ENCODE measurements at regions not wholly inside any gene's neighbourhood (a gene's known extent, or its start where the extent isn't known, plus 50 kb on each side); places are given as distances from the start of the nearest gene placed in this dataset.
"Not testable (repeated sequence)": the region's sequence is repeated elsewhere in the genome, so short reads cannot be mapped to it uniquely, and the experiment has no call there.

GRCh38 chr3:75840160-75840559 is 54.8 kb upstream of the ZNF717 start:
- H3K36me3 ChIP-seq (ENCODE audit: insufficient read depth, low read length); H3K9ac ChIP-seq (ENCODE audit: low read depth, low read length); H3K9me3 ChIP-seq (ENCODE audit: control insufficient read depth, insufficient read depth, low read length); H3K4me1 ChIP-seq (ENCODE audit: insufficient read depth, low read length): not testable (repeated sequence)

DNA sequence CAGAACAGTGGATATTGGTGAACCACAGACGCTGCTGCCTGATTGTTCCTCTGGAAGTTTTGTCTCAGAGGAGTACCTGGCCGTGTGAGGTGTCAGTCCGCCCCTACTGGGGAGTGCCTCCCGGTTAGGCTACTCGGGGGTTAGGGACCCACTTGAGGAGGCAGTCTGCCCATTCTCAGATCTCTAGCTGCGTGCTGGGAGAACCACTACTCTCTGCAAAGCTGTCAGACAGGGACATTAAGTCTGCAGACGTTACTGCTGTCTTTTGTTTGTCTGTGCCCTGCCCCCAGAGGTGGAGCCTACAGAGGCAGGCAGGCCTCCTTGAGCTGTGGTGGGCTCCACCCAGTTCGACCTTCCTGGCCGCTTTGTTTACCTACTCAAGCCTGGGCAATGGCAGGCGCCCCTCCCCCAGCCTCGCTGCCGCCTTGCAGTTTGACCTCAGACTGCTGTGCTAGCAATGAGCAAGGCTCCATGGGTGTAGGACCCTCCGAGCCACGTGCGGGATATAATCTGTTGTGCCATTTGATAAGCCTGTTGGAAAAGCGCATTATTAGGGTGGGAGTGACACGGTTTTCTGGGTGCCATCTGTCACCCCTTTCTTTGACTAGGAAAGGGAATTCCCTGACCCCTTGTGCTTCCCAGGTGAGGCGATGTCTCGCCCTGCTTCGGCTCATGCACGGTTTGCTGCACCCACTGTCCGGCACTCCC is 65.1 kb upstream of the ZNF717 start:
- H3K4me1 ChIP-seq (ENCODE audit: insufficient read depth, low read length); H3K9me3 ChIP-seq (ENCODE audit: control insufficient read depth, insufficient read depth, low read length); H3K36me3 ChIP-seq (ENCODE audit: insufficient read depth, low read length): not testable (repeated sequence)
- H3K9ac ChIP-seq (ENCODE audit: low read depth, low read length), result peak overlapping the region; percentile 36; the same call in 1 of the 2 replicates

- Histone ChIP-seq H3K9ac (ENCODE audit: low read depth, low read length) (no peak overlapping the region), H3K4me1 (ENCODE audit: insufficient read depth, low read length) (no peaks in the 10 kb centered on the region), H3K36me3 (ENCODE audit: insufficient read depth, low read length) (no peaks in the 10 kb centered on the region), H3K9me3 (ENCODE audit: control insufficient read depth, insufficient read depth, low read length) (no peaks in the 10 kb centered on the region)
These were observed 77.8 kb upstream of the ZNF717 start for GRCh38 chr3:75863130-75863529.

DNA sequence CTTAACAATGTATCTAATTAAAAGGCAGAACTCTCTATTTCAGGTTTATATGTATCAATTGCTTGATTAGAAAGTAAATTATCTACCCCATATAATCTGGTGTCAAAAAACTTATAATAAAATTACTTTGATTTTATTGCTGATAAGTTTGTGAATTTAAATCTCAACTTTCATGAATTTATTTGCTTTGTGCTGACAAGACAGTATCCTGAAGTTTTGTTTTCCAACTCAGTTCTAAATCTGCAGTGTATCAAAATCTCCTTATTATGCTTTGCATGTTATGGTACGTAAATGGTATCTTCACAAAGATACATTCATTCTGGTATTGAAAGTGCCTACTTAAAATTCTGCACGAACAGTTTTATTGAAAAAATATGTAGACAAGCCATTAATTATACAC is 78.5 kb upstream of the ZNF717 start:
- H3K4me1 ChIP-seq (ENCODE audit: insufficient read depth, low read length), result no peaks in the 10 kb centered on the region
- no peak overlapping the region for H3K9ac ChIP-seq (ENCODE audit: low read depth, low read length)
- H3K9me3 ChIP-seq (ENCODE audit: control insufficient read depth, insufficient read depth, low read length), result no peaks in the 10 kb centered on the region
- H3K36me3 ChIP-seq (ENCODE audit: insufficient read depth, low read length), result no peaks in the 10 kb centered on the region

GRCh38 chr3:75883719-75884118 is 98.4 kb upstream of the ZNF717 start:
- H3K4me1 ChIP-seq (ENCODE audit: insufficient read depth, low read length), result peaks cover 10% of the 10 kb centered on the region; the same call in 1 of the 2 replicates
- not testable (repeated sequence) for H3K9ac ChIP-seq (ENCODE audit: low read depth, low read length); H3K9me3 ChIP-seq (ENCODE audit: control insufficient read depth, insufficient read depth, low read length); H3K36me3 ChIP-seq (ENCODE audit: insufficient read depth, low read length)

GRCh38 chr3:75886971-75887526 is 101.7 kb upstream of the ZNF717 start:
- Histone ChIP-seq H3K9me3 (ENCODE audit: control insufficient read depth, insufficient read depth, low read length) (no peaks in the 10 kb centered on the region), H3K4me1 (ENCODE audit: insufficient read depth, low read length) (peaks cover 10% of the 10 kb centered on the region), H3K36me3 (ENCODE audit: insufficient read depth, low read length) (no peaks in the 10 kb centered on the region), H3K9ac (ENCODE audit: low read depth, low read length) (no peak overlapping the region)

DNA sequence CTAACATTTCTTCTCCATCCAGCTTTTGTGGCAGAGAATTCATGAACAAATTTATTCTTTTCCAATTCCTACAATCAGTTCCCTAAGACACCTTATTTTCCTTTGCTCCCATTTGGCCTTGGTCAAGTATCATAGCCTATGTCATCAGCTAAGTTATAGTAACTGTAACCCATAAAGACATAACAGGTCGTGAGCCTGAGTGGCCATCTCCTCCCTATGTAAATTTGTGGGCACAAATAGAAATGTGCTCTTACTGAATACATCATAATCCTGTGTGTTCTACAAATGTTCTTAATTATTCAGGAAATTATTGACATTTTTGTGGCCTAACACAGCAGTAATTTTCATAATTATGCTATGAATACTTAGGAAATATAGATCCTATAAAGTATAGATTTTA is 108.9 kb upstream of the ZNF717 start:
- H3K9ac ChIP-seq (ENCODE audit: low read depth, low read length), result no peak overlapping the region
- no peaks in the 10 kb centered on the region for H3K9me3 ChIP-seq (ENCODE audit: control insufficient read depth, insufficient read depth, low read length)
- no peaks in the 10 kb centered on the region for H3K36me3 ChIP-seq (ENCODE audit: insufficient read depth, low read length)
- H3K4me1 ChIP-seq (ENCODE audit: insufficient read depth, low read length), result no peaks in the 10 kb centered on the region; the same call in 1 of the 2 replicates

DNA sequence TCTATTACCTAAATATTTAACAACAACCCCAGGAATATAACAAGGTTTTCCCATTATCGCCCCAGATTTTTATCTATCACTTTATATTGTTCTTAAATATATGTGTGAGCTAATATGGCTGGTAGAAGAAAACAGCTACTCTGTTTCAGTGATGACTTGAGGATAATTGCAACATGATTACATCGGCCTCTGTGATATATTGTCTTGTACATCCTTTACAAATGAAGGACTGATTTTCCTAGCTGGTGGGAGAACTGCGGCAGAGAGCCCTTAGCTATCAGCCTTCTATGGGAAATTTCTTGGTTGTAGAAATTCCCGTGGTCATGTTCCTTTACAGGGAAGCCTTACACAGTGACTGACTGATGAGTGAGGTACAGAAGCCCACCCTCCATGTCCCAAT is 110.9 kb upstream of the ZNF717 start:
- Histone ChIP-seq H3K4me1 (ENCODE audit: insufficient read depth, low read length) (no peaks in the 10 kb centered on the region; the same call in 1 of the 2 replicates), H3K9ac (ENCODE audit: low read depth, low read length) (no peak overlapping the region), H3K36me3 (ENCODE audit: insufficient read depth, low read length) (no peaks in the 10 kb centered on the region), H3K9me3 (ENCODE audit: control insufficient read depth, insufficient read depth, low read length) (no peaks in the 10 kb centered on the region)

DNA sequence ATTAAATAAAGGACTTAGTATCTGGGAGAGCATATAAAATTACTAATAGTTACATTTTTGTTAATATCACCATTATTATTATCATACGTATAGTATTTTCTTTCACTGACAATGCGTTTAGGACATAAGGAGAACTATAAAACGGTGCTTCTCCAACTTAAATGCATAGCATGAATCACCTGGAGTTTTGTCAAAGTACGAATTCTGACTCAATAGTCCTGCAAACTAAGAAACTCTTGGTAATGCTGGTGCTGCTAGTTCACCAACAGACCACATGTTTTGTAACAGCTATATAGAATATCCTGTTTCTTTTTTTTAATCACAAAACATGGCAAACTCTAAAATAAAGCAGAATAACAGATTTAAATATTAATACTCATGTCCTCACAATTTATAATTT is 116.1 kb upstream of the ZNF717 start:
- not testable (repeated sequence) for H3K4me1 ChIP-seq (ENCODE audit: insufficient read depth, low read length); H3K9me3 ChIP-seq (ENCODE audit: control insufficient read depth, insufficient read depth, low read length); H3K36me3 ChIP-seq (ENCODE audit: insufficient read depth, low read length); H3K9ac ChIP-seq (ENCODE audit: low read depth, low read length)

GRCh38 chr3:75906555-75907112 is 121.3 kb upstream of the ZNF717 start:
- peaks cover 8% of the 10 kb centered on the region; the same call in 1 of the 2 replicates for H3K4me1 ChIP-seq (ENCODE audit: insufficient read depth, low read length)
- peak overlapping the region; percentile 70 for H3K9ac ChIP-seq (ENCODE audit: low read depth, low read length)
- H3K36me3 ChIP-seq (ENCODE audit: insufficient read depth, low read length), result no peaks in the 10 kb centered on the region
- H3K9me3 ChIP-seq (ENCODE audit: control insufficient read depth, insufficient read depth, low read length), result no peaks in the 10 kb centered on the region

DNA sequence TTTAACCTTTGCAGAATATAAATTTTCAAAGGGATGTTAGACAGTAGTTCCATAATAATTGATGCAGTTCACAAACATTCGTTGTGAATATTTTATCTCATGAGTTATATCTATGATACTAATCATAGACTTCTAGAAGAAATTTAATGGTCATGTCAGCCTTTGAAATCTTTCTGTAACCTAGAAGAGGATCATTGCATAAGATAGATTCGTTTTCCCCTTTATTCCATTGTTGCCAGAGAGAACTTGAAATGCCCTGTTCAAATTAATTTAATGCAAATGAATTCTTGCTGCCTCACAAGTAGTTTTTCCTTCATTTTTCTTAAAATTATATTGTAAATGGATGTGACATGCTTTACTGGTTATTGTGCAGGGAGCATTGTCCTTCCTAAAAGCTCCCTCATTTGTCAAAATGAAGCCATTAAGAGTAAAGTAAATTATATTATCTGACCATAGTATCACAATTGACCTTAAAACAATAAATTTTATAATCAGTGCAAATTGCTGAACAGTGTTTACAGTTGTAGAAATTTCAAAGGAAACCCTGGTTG is 128.5 kb upstream of the ZNF717 start:
- H3K9me3 ChIP-seq (ENCODE audit: control insufficient read depth, insufficient read depth, low read length), result no peaks in the 10 kb centered on the region
- no peaks in the 10 kb centered on the region for H3K36me3 ChIP-seq (ENCODE audit: insufficient read depth, low read length)
- no peak overlapping the region for H3K9ac ChIP-seq (ENCODE audit: low read depth, low read length)
- peaks cover 4% of the 10 kb centered on the region; the same call in 1 of the 2 replicates for H3K4me1 ChIP-seq (ENCODE audit: insufficient read depth, low read length)

DNA sequence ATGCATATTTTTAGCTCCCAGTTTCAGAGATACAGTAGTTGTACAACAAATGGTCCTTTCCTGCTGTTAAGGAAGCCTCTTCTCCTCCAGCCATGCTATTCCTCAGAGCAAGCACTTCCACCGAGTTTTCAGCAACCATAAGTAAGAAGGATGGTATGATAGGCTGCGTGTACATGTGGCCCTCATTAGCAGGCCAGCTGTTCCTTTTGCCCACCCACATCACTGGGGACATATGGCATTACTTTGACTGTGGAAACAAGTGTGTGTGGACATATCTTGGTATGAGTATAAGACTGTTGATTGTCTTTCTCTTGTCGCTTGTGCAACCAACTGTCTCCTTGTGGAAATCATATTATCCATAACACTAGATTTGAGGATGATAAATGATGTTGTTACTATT is 129.4 kb upstream of the ZNF717 start:
- H3K9ac ChIP-seq (ENCODE audit: low read depth, low read length); H3K4me1 ChIP-seq (ENCODE audit: insufficient read depth, low read length); H3K9me3 ChIP-seq (ENCODE audit: control insufficient read depth, insufficient read depth, low read length); H3K36me3 ChIP-seq (ENCODE audit: insufficient read depth, low read length): not testable (repeated sequence)

DNA sequence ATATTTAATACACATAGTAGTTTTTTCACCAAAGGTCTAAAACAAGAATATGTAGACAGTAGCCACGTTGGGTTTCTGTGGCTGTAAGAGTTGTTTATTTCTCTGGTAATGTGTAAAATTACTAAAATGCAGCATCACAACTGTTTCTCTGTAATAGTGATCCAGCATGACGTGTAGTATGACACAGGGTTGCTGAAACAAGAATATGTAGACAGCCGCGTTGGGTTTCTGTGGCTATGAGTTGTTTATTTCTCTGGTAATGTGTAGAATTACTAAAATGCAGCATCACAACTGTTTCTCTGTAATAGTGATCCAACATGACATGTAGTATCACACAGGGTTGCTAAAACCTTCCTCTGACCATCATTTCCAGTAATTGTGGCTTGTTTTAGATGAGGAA is 153.6 kb upstream of the ZNF717 start:
- 0 out of 2 replicates have a peak, but pooled peaks cover 3% of the 10 kb centered on the region for H3K4me1 ChIP-seq (ENCODE audit: insufficient read depth, low read length)
- no peaks in the 10 kb centered on the region for H3K36me3 ChIP-seq (ENCODE audit: insufficient read depth, low read length)

GRCh38 chr3:75951941-75952340 is 166.6 kb upstream of the ZNF717 start:
- H3K9ac ChIP-seq (ENCODE audit: low read depth, low read length), result no peak overlapping the region
- H3K9me3 ChIP-seq (ENCODE audit: control insufficient read depth, insufficient read depth, low read length), result no peaks in the 10 kb centered on the region; the same call in 1 of the 2 replicates
- no peaks in the 10 kb centered on the region for H3K36me3 ChIP-seq (ENCODE audit: insufficient read depth, low read length)
- no peaks in the 10 kb centered on the region for H3K4me1 ChIP-seq (ENCODE audit: insufficient read depth, low read length)

More for the DNA sequence above, 153.6 kb upstream of the ZNF717 start:
- no peaks in the 10 kb centered on the region for H3K9me3 ChIP-seq (ENCODE audit: control insufficient read depth, insufficient read depth, low read length)
- no peak overlapping the region for H3K9ac ChIP-seq (ENCODE audit: low read depth, low read length)

- not testable (repeated sequence) for H3K4me1 ChIP-seq (ENCODE audit: insufficient read depth, low read length); H3K9ac ChIP-seq (ENCODE audit: low read depth, low read length); H3K36me3 ChIP-seq (ENCODE audit: insufficient read depth, low read length); H3K9me3 ChIP-seq (ENCODE audit: control insufficient read depth, insufficient read depth, low read length)
These were observed 174.7 kb upstream of the ZNF717 start for GRCh38 chr3:75960031-75960430.
